HEK293 (cell line): ENCODE measurements at regions not wholly inside any gene's neighbourhood (a gene's known extent, or its start where the extent isn't known, plus 50 kb on each side); places are given as distances from the start of the nearest gene placed in this dataset.

Experiments used
- CTCF ChIA-PET: fragments of 350-600 bp; formaldehyde crosslinking; extraction: SDS; loops from one replicate; lab custom pipeline; 2021; ENCODE audit warnings: antibody characterized with exemption; lab: Yijun Ruan, JAX
- POLR2A ChIA-PET: fragments of 300-600 bp; formaldehyde crosslinking; extraction: SDS; loops from one replicate; lab custom pipeline; 2020; ENCODE audit warnings: antibody characterized with exemption, inconsistent platforms; lab: Yijun Ruan, JAX
- H3K27ac ChIP-seq: fragments of 200-500 bp; sonication (Bioruptor generic); 2 replicates; pipeline ENCODE4 v1.5.1; 2014; ENCODE audit warnings: low read depth, low read length, control low read depth, inconsistent platforms; ENCODE audit errors: extremely low read depth
- H3K36me3 ChIP-seq, 2 experiments: fragments of 200-500 bp in 1 of 2; sonication (Bioruptor generic) in 1 of 2; 1 replicate in 1 of 2; 2 replicates in 1 of 2; pipeline ENCODE4 v1.5.1; 2014 to 2017; ENCODE audit warnings: inconsistent platforms in 2 of 2, low read length in 2 of 2; ENCODE audit not compliant: control insufficient read depth in 2 of 2, insufficient read depth in 1 of 2
- H3K4me1 ChIP-seq: fragments of 200-500 bp; sonication (Bioruptor generic); 2 replicates; pipeline ENCODE4 v1.5.1; 2014; ENCODE audit warnings: mild to moderate bottlenecking, low read length, inconsistent platforms; ENCODE audit not compliant: control insufficient read depth, insufficient read depth
- H3K4me3 ChIP-seq: 2 replicates; pipeline ENCODE4 v1.5.1; 2011; ENCODE audit warnings: low read depth, mild to moderate bottlenecking, control low read depth, low read length, moderate library complexity
- H3K9me3 ChIP-seq: fragments of 200-500 bp; sonication (Bioruptor generic); 2 replicates; pipeline ENCODE4 v1.5.1; 2014; ENCODE audit warnings: low read depth, low read length, inconsistent platforms; ENCODE audit not compliant: control insufficient read depth, insufficient read depth
- BCL11A ChIP-seq: fragments of 450-650 bp; formaldehyde crosslinking; IDR thresholded peaks from 2 replicates; pipeline ENCODE4 v1.5.1; 2016; ENCODE audit warnings: low read depth, missing biosample characterization, missing genetic modification characterization
- EGR2 ChIP-seq: fragments of 450-650 bp; formaldehyde crosslinking; IDR thresholded peaks from 2 replicates; pipeline ENCODE4 v1.5.1; 2016; ENCODE audit warnings: low read depth, missing biosample characterization, missing genetic modification characterization
- ELK4 ChIP-seq: IDR thresholded peaks from 2 replicates; pipeline ENCODE4 v1.6.1; 2011; ENCODE audit warnings: mild to moderate bottlenecking, low read depth, low read length, borderline replicate concordance
- HIC1 ChIP-seq: fragments of 450-650 bp; formaldehyde crosslinking; IDR thresholded peaks from 2 replicates; pipeline ENCODE4 v1.5.1; 2016; ENCODE audit warnings: missing biosample characterization, missing genetic modification characterization
- OSR2 ChIP-seq: fragments of 450-650 bp; formaldehyde crosslinking; IDR thresholded peaks from 2 replicates; pipeline ENCODE4 v1.5.1; 2016; ENCODE audit warnings: missing biosample characterization, missing genetic modification characterization
- REPIN1 ChIP-seq: fragments of 450-650 bp; formaldehyde crosslinking; IDR thresholded peaks from 2 replicates; pipeline ENCODE4 v1.5.1; 2017; ENCODE audit warnings: missing biosample characterization, missing genetic modification characterization, low read depth
- REST ChIP-seq: fragments of 450-650 bp; formaldehyde crosslinking; IDR thresholded peaks from 2 replicates; pipeline ENCODE4 v1.5.1; 2016; ENCODE audit warnings: missing biosample characterization, missing genetic modification characterization
- SCRT1 ChIP-seq: fragments of 450-650 bp; formaldehyde crosslinking; IDR thresholded peaks from 2 replicates; pipeline ENCODE4 v1.5.1; 2016; ENCODE audit warnings: missing biosample characterization, missing genetic modification characterization, borderline replicate concordance
- SCRT2 ChIP-seq: fragments of 450-650 bp; formaldehyde crosslinking; IDR thresholded peaks from 2 replicates; pipeline ENCODE4 v1.5.1; 2016; ENCODE audit warnings: missing biosample characterization, missing genetic modification characterization
- SP7 ChIP-seq: fragments of 450-650 bp; formaldehyde crosslinking; IDR thresholded peaks from 2 replicates; pipeline ENCODE4 v1.5.1; 2016; ENCODE audit warnings: missing biosample characterization, missing genetic modification characterization
- ZBTB48 ChIP-seq: fragments of 450-650 bp; formaldehyde crosslinking; IDR thresholded peaks from 2 replicates; pipeline ENCODE4 v1.5.1; 2016; ENCODE audit warnings: missing biosample characterization, missing genetic modification characterization
- ZNF10 ChIP-seq: fragments of 450-650 bp; formaldehyde crosslinking; IDR thresholded peaks from 2 replicates; pipeline ENCODE4 v1.5.1; 2017; ENCODE audit warnings: missing biosample characterization, missing genetic modification characterization
- ZNF121 ChIP-seq: fragments of 450-650 bp; formaldehyde crosslinking; IDR thresholded peaks from 2 replicates; pipeline ENCODE4 v1.5.1; 2016; ENCODE audit warnings: missing biosample characterization, missing genetic modification characterization
- ZNF169 ChIP-seq: fragments of 450-650 bp; formaldehyde crosslinking; IDR thresholded peaks from 2 replicates; pipeline ENCODE4 v1.5.1; 2016; ENCODE audit warnings: missing biosample characterization, missing genetic modification characterization
- ZNF174 ChIP-seq: fragments of 450-650 bp; formaldehyde crosslinking; IDR thresholded peaks from 2 replicates; pipeline ENCODE4 v1.5.0; 2017; ENCODE audit warnings: missing biosample characterization, mild to moderate bottlenecking, missing genetic modification characterization
- ZNF18 ChIP-seq: fragments of 450-650 bp; formaldehyde crosslinking; IDR thresholded peaks from 2 replicates; pipeline ENCODE4 v1.5.1; 2016; ENCODE audit warnings: missing biosample characterization, missing genetic modification characterization
- ZNF280D ChIP-seq: fragments of 450-650 bp; formaldehyde crosslinking; IDR thresholded peaks from 2 replicates; pipeline ENCODE4 v1.5.1; 2016; ENCODE audit warnings: missing biosample characterization, missing genetic modification characterization
- ZNF37A ChIP-seq: fragments of 450-650 bp; IDR thresholded peaks from 2 replicates; pipeline ENCODE4 v1.5.1; 2018; ENCODE audit warnings: missing biosample characterization, missing genetic modification characterization
- ZNF473 ChIP-seq: fragments of 450-650 bp; formaldehyde crosslinking; IDR thresholded peaks from 2 replicates; pipeline ENCODE4 v1.5.1; 2017; ENCODE audit warnings: missing biosample characterization, missing genetic modification characterization
- ZNF560 ChIP-seq: fragments of 450-650 bp; formaldehyde crosslinking; IDR thresholded peaks from 2 replicates; pipeline ENCODE4 v1.5.1; 2017; ENCODE audit warnings: missing biosample characterization, missing genetic modification characterization, borderline replicate concordance
- ZNF610 ChIP-seq: fragments of 450-650 bp; formaldehyde crosslinking; IDR thresholded peaks from 2 replicates; pipeline ENCODE4 v1.5.1; 2016; ENCODE audit warnings: missing biosample characterization, missing genetic modification characterization, borderline replicate concordance

GRCh38 chr1:14259191-14259757 lies 339.2 kb upstream of the KAZN start:
- Histone ChIP-seq H3K27ac (no peak overlapping the region), H3K9me3 (no peaks in the 10 kb centered on the region)

GRCh38 chr1:14260480-14260879 lies 338.0 kb upstream of the KAZN start:
- Histone ChIP-seq H3K36me3 (no peaks in the 10 kb centered on the region), H3K27ac (no peak overlapping the region), H3K9me3 (no peaks in the 10 kb centered on the region), H3K4me1 (no peaks in the 10 kb centered on the region), H3K4me3 (no peak overlapping the region)
- POLR2A ChIA-PET, result no interaction called here
- CTCF ChIA-PET, result interaction anchor here (0.8 kb wide), 1 partner anchor 16 kb away, joined by 3 read pairs; no protein-coding TSS in a partner anchor
- TF ChIP-seq ZNF37A (tag by site-specific recombination) (no peak), ZNF121 (tag by site-specific recombination) (no peak), SCRT2 (no peak), SP7 (tag by site-specific recombination) (no peak), EGR2 (tag by site-specific recombination) (no peak), ZNF610 (tag by site-specific recombination) (no peak), HIC1 (tag by site-specific recombination) (no peak), ZNF280D (no peak), REPIN1 (tag by site-specific recombination) (no peak)

More at GRCh38 chr1:14259191-14259757, 339.2 kb upstream of the KAZN start:
- H3K4me3 ChIP-seq, result no peak overlapping the region
- no peaks in the 10 kb centered on the region for H3K36me3 ChIP-seq
- no peaks in the 10 kb centered on the region for H3K4me1 ChIP-seq
- ChIA-PET CTCF (no interaction called here), POLR2A (no interaction called here)
- TF ChIP-seq ZNF169 (tag by site-specific recombination), result no peak
- no peak for TF ChIP-seq ZNF18
- no peak for TF ChIP-seq ZNF473 (tag by site-specific recombination)
- no peak for TF ChIP-seq ZNF560 (tag by site-specific recombination)
- TF ChIP-seq SCRT1 (tag by site-specific recombination), result no peak
- TF ChIP-seq REST (tag by site-specific recombination), result no peak
- TF ChIP-seq ZNF174 (tag by site-specific recombination), result no peak
- no peak for TF ChIP-seq OSR2
- TF ChIP-seq ZBTB48 (tag by site-specific recombination), result no peak
- TF ChIP-seq BCL11A (tag by site-specific recombination), result no peak
- no peak for TF ChIP-seq ZNF10 (tag by site-specific recombination)
- TF ChIP-seq ELK4, result no peak
